ENCODE measurements at regions not wholly inside any gene's neighbourhood (a gene's known extent, or its start where the extent isn't known, plus 50 kb on each side); places are given as distances from the start of the nearest gene placed in this dataset.

GRCh38 chr21:41653954-41654491, 112.8 kb downstream of the RIPK4 start:
- TF ChIP-seq CTCF (IDR thresholded peaks at IDR 0.05; ENCODE audit: low read depth, low read length, poor library complexity, severe bottlenecking) (no peak), EZH2phosphoT487 (IDR thresholded peaks at IDR 0.05; ENCODE audit: borderline replicate concordance, low read length) (no peak)
